IMR-90 (cell line): ENCODE measurements at regions not wholly inside any gene's neighbourhood (a gene's known extent, or its start where the extent isn't known, plus 50 kb on each side); places are given as distances from the start of the nearest gene placed in this dataset.

Experiments
- ATAC-seq: fragments of 200-7000 bp; cut with Tn5 transposase; 2 replicates; pipeline ENCODE4 v1.9.1; 2020; ENCODE audit warnings: low read depth, mild to moderate bottlenecking, moderate library complexity
- BruUV-seq: library from RNA; stranded (reverse); fragments of 400-500 nt; replicated peaks from 2 replicates; lab custom pipeline; 2021; lab: Mats Ljungman, UMichigan
- CTCF ChIA-PET: fragments of 300-600 bp; formaldehyde crosslinking; extraction: SDS; loops from one replicate; lab custom pipeline; 2021; ENCODE audit warnings: antibody characterized with exemption; lab: Yijun Ruan, JAX
- POLR2A ChIA-PET: fragments of 300-600 bp; sonication (Branson Sonifier 250); formaldehyde crosslinking; loops from one replicate; lab custom pipeline; 2022; ENCODE audit warnings: antibody characterized with exemption; ENCODE audit not compliant: unreplicated experiment; lab: Charles Lee
- DNase-seq: peaks from one replicate; pipeline ENCODE4 v3.0.0; 2013
- H2AFZ ChIP-seq: replicated peaks from 2 replicates; pipeline ENCODE3; 2013; ENCODE audit warnings: low read length, mild to moderate bottlenecking; ENCODE audit not compliant: poor library complexity
- H2AK5ac ChIP-seq: 2 replicates; pipeline ENCODE4 v1.6.1; 2013; ENCODE audit warnings: low read depth, low read length, inconsistent platforms
- H2AK9ac ChIP-seq: replicated peaks from 2 replicates; pipeline ENCODE3; 2013; ENCODE audit warnings: mild to moderate bottlenecking, low read depth, low read length, moderate library complexity; ENCODE audit not compliant: poor library complexity
- H2BK120ac ChIP-seq: 2 replicates; pipeline ENCODE4 v1.6.1; 2013; ENCODE audit warnings: low read depth, low read length, inconsistent platforms
- H2BK15ac ChIP-seq: 3 replicates; pipeline ENCODE4 v1.6.1; 2013; ENCODE audit warnings: low read depth, low read length, inconsistent platforms
- H2BK20ac ChIP-seq: 2 replicates; pipeline ENCODE4 v1.6.1; 2013; ENCODE audit warnings: low read depth, mild to moderate bottlenecking, inconsistent platforms, low read length, moderate library complexity
- H2BK5ac ChIP-seq: 2 replicates; pipeline ENCODE4 v1.6.1; 2013; ENCODE audit warnings: mild to moderate bottlenecking, low read depth, low read length, inconsistent platforms; ENCODE audit not compliant: poor library complexity, severe bottlenecking
- H3K14ac ChIP-seq: replicated peaks from 2 replicates; pipeline ENCODE4 v1.6.1; 2013; ENCODE audit warnings: low read depth, low read length, inconsistent platforms
- H3K18ac ChIP-seq: 2 replicates; pipeline ENCODE4 v1.6.1; 2013; ENCODE audit warnings: low read depth, low read length, control low read depth
- H3K23ac ChIP-seq: 2 replicates; pipeline ENCODE4 v1.6.1; 2013; ENCODE audit warnings: low read depth, low read length, inconsistent platforms
- H3K27ac ChIP-seq: 2 replicates; pipeline ENCODE4 v1.5.1; 2013; ENCODE audit warnings: mild to moderate bottlenecking, control low read depth, low read length; ENCODE audit not compliant: insufficient read depth
- H3K27me3 ChIP-seq: 2 replicates; pipeline ENCODE4 v1.6.1; 2013; ENCODE audit warnings: low read length; ENCODE audit not compliant: control insufficient read depth, insufficient read depth
- H3K36me3 ChIP-seq: 2 replicates; pipeline ENCODE4 v1.6.1; 2013; ENCODE audit warnings: low read length, mixed read lengths; ENCODE audit not compliant: control insufficient read depth, insufficient read depth
- H3K4ac ChIP-seq: 2 replicates; pipeline ENCODE4 v1.6.1; 2013; ENCODE audit warnings: low read depth, low read length, inconsistent platforms
- H3K4me1 ChIP-seq: 2 replicates; pipeline ENCODE4 v1.6.1; 2013; ENCODE audit warnings: low read length, mixed read lengths; ENCODE audit not compliant: control insufficient read depth, insufficient read depth
- H3K4me2 ChIP-seq: 2 replicates; pipeline ENCODE4 v1.6.1; 2013; ENCODE audit warnings: low read depth, mild to moderate bottlenecking, control low read depth, low read length, moderate library complexity
- H3K4me3 ChIP-seq: 2 replicates; pipeline ENCODE4 v1.5.1; 2013; ENCODE audit warnings: low read depth, mild to moderate bottlenecking, control low read depth, low read length, moderate library complexity; ENCODE audit not compliant: insufficient read depth
- H3K56ac ChIP-seq: 2 replicates; pipeline ENCODE4 v1.6.1; 2013; ENCODE audit warnings: low read length, inconsistent platforms; ENCODE audit not compliant: insufficient read depth; ENCODE audit errors: extremely low read depth
- H3K79me1 ChIP-seq, 2 experiments: 2 replicates each; pipeline ENCODE4 v1.6.1; 2013; ENCODE audit warnings: low read length in 2 of 2, inconsistent platforms in 1 of 2, low read depth in 1 of 2
- H3K9ac ChIP-seq: 2 replicates; pipeline ENCODE4 v1.6.1; 2013; ENCODE audit warnings: low read depth, low read length, control low read depth
- H3K9me1 ChIP-seq: 2 replicates; pipeline ENCODE4 v1.6.1; 2013; ENCODE audit warnings: low read length, inconsistent platforms; ENCODE audit not compliant: insufficient read depth
- H3K9me3 ChIP-seq: 2 replicates; pipeline ENCODE4 v1.6.1; 2013; ENCODE audit warnings: low read length; ENCODE audit not compliant: control insufficient read depth, insufficient read depth
- H4K20me1 ChIP-seq: 2 replicates; pipeline ENCODE4 v1.6.1; 2013; ENCODE audit warnings: low read length, inconsistent platforms; ENCODE audit not compliant: insufficient read depth
- H4K5ac ChIP-seq: 2 replicates; pipeline ENCODE4 v1.6.1; 2013; ENCODE audit warnings: mild to moderate bottlenecking, low read depth, low read length, control low read depth
- H4K8ac ChIP-seq, 2 experiments: 2 replicates each; pipeline ENCODE4 v1.6.1; 2013; ENCODE audit warnings: low read depth in 2 of 2, low read length in 2 of 2, control low read depth in 1 of 2, inconsistent platforms in 1 of 2
- H4K91ac ChIP-seq: 2 replicates; pipeline ENCODE4 v1.6.1; 2013; ENCODE audit warnings: low read depth, low read length, inconsistent platforms; ENCODE audit not compliant: insufficient read depth
- BHLHE40 ChIP-seq: fragments of 150-350 bp; IDR thresholded peaks from 2 replicates; pipeline ENCODE4 v1.6.1; 2016; ENCODE audit warnings: mild to moderate bottlenecking, low read depth, low read length
- CHD1 ChIP-seq: IDR thresholded peaks from 2 replicates; pipeline ENCODE4 v1.6.1; 2012; ENCODE audit warnings: low read depth, low read length, improper control_type of control experiment
- ELK1 ChIP-seq: fragments of 150-350 bp; IDR thresholded peaks from 2 replicates; pipeline ENCODE4 v1.6.1; 2016; ENCODE audit warnings: low read depth, mild to moderate bottlenecking, low read length, moderate library complexity, borderline replicate concordance
- MAFK ChIP-seq: IDR thresholded peaks from 2 replicates; pipeline ENCODE4 v1.6.1; 2012; ENCODE audit warnings: low read depth, low read length, improper control_type of control experiment
- MAZ ChIP-seq: IDR thresholded peaks from 2 replicates; pipeline ENCODE4 v1.6.1; 2012; ENCODE audit warnings: low read depth, mild to moderate bottlenecking, low read length, improper control_type of control experiment, moderate library complexity, borderline replicate concordance
- MXI1 ChIP-seq: IDR thresholded peaks from 2 replicates; pipeline ENCODE4 v1.6.1; 2012; ENCODE audit warnings: low read depth, mild to moderate bottlenecking, low read length, moderate library complexity, borderline replicate concordance
- NFE2L2 ChIP-seq: fragments of 150-350 bp; IDR thresholded peaks from 2 replicates; pipeline ENCODE4 v1.6.1; 2016; ENCODE audit warnings: low read depth, mild to moderate bottlenecking, low read length
- POLR2A ChIP-seq: IDR thresholded peaks from 2 replicates; pipeline ENCODE4 v1.6.1; 2012; ENCODE audit warnings: mild to moderate bottlenecking, low read depth, low read length
- RAD21 ChIP-seq: IDR thresholded peaks from 2 replicates; pipeline ENCODE4 v1.6.1; 2012; ENCODE audit warnings: low read length, improper control_type of control experiment
- RCOR1 ChIP-seq: IDR thresholded peaks from 2 replicates; pipeline ENCODE4 v1.6.1; 2012; ENCODE audit warnings: mild to moderate bottlenecking, low read length, improper control_type of control experiment; ENCODE audit not compliant: insufficient replicate concordance
- RFX5 ChIP-seq: IDR thresholded peaks from 2 replicates; pipeline ENCODE4 v1.8.0; 2012; ENCODE audit warnings: low read depth, mild to moderate bottlenecking, low read length, moderate library complexity
- USF2 ChIP-seq: fragments of 150-350 bp; IDR thresholded peaks from 2 replicates; pipeline ENCODE4 v1.6.1; 2017; ENCODE audit warnings: mild to moderate bottlenecking, antibody characterized with exemption, low read length, low read depth
- WGBS, 2 experiments: methylation state at CpG; one replicate each; pipeline versions ENCODE4 v1.1.5 to v1.1.7; 2013; ENCODE audit warnings: missing lambda C conversion rate in 2 of 2; ENCODE audit not compliant: insufficient read length in 1 of 2; ENCODE audit errors: extremely low coverage in 2 of 2; 5-methylcytosine and 5-hydroxymethylcytosine counted together
- dilution Hi-C: fragments of 300-500 bp; cut with HindIII; formaldehyde crosslinking; loops from one replicate; pipeline ENCODE4 v1.14.3; 2018; ENCODE audit warnings: low sequenced_read_pairs; ENCODE audit not compliant: unreplicated experiment
- in situ Hi-C: fragments of 300-500 bp; cut with MboI; formaldehyde crosslinking; loops from 3 replicates; pipeline ENCODE4 v1.14.3; 2019; ENCODE audit warnings: low sequenced_read_pairs, inconsistent platforms, mixed read lengths
- intact Hi-C: fragments of 100-400 bp; cut with micrococcal nuclease; formaldehyde crosslinking; loops from 2 replicates; pipeline ENCODE4 v1.10.0; 2022

GRCh38 chr6:44663860-44664634 lies 276.5 kb downstream of the CDC5L start:
- no peak overlapping the region for H3K18ac ChIP-seq
- H3K9me1 ChIP-seq: peaks cover 23% of the 10 kb centered on the region
- H2AK9ac ChIP-seq: no peak overlapping the region
- H3K36me3 ChIP-seq: no peaks in the 10 kb centered on the region
- POLR2A ChIA-PET: no interaction called here
- no peak overlapping the region for H2BK5ac ChIP-seq
- no peak overlapping the region for H3K14ac ChIP-seq
- no peak overlapping the region; the same call in 1 of the 2 replicates for H3K4ac ChIP-seq
- no peak overlapping the region for H2BK15ac ChIP-seq
- H3K56ac ChIP-seq: no peak overlapping the region
- peak overlapping the region; percentile 37; the same call in 1 of the 2 replicates for H4K91ac ChIP-seq
- WGBS, 2 experiments: 62% methylated on average over 2 of the region's 10 CpGs; no CpG with 5 or more reads in 1 of the 2 experiments
- H4K8ac ChIP-seq: no peak overlapping the region
- H4K20me1 ChIP-seq: no peaks in the 10 kb centered on the region
- no peak overlapping the region for H2AFZ ChIP-seq
- ATAC-seq (no peak), DNase-seq (no peak)
- CTCF ChIA-PET: interaction anchor here (1.0 kb wide), 1 partner anchor 758 kb away, joined by 3 read pairs; no protein-coding TSS in a partner anchor
- peaks cover 26% of the 10 kb centered on the region for H3K4me1 ChIP-seq
- dilution Hi-C loops: no loop called here
- no peaks in the 10 kb centered on the region for H3K79me1 ChIP-seq
- 0 out of 2 replicates have a peak overlapping the region, but pooled peaks have one; percentile 20 for H2BK20ac ChIP-seq
- H3K23ac ChIP-seq: no peak overlapping the region
- H2AK5ac ChIP-seq: peak overlapping the region; percentile 35; the same call in 1 of the 2 replicates
- H3K9ac ChIP-seq: no peak overlapping the region
- H2BK120ac ChIP-seq: peak overlapping the region; percentile 28; the same call in 1 of the 2 replicates
- TF ChIP-seq RAD21 (no peak), RCOR1 (no peak), BHLHE40 (no peak), MAZ (no peak), NFE2L2 (no peak), POLR2A (no peak), MXI1 (no peak), CHD1 (no peak), USF2 (no peak), MAFK (no peak), RFX5 (no peak), ELK1 (no peak)
- no peak overlapping the region for H4K5ac ChIP-seq
- no peaks in the 10 kb centered on the region for H3K9me3 ChIP-seq
- intact Hi-C loops: loop anchor here (10.0 kb wide), 1 partner anchor 411 kb away; no protein-coding TSS in a partner anchor
- H3K27me3 ChIP-seq: no peaks in the 10 kb centered on the region
- H3K27ac ChIP-seq: no peak overlapping the region
- no TSS peak for BruUV-seq
- in situ Hi-C loops: loop anchor here (25.0 kb wide), 1 partner anchor 1248 kb away; no protein-coding TSS in a partner anchor
- no peak overlapping the region for H3K4me2 ChIP-seq
- no peak overlapping the region for H3K4me3 ChIP-seq
